GM21528 (cell line): ENCODE measurements at regions not wholly inside any gene's neighbourhood (a gene's known extent, or its start where the extent isn't known, plus 50 kb on each side); places are given as distances from the start of the nearest gene placed in this dataset.
"Not testable (repeated sequence)": the region's sequence is repeated elsewhere in the genome, so short reads cannot be mapped to it uniquely, and the experiment has no call there.

Source experiments
- ATAC-seq: cut with Tn5 transposase; IDR thresholded peaks from one replicate; pipeline ENCODE4 v1.9.1; 2021; ENCODE audit warnings: mild to moderate bottlenecking, moderate library complexity; ENCODE audit not compliant: unreplicated experiment, low FRiP score

DNA sequence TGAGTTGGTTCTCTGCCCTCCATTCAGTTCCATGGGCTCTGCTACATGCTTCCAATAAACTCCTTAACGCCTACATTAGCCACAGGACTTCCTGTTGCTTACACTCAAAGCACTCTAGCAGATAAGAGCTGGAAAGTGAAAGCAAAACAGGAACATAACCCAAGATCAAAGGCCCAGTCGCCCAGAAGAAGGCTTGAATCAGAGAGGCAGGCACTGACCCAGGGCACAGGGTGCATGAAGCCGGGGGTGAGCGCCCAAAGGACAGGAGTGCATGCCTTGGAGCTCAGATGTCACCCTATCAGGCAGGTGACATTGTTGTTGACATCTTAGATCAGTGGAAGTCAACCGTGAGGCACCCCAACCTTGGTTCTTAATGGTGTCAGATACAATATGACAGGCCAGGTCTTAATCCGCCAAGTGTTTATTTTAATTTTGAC is 235.1 kb downstream of the UACA start:
- no peak for ATAC-seq

DNA sequence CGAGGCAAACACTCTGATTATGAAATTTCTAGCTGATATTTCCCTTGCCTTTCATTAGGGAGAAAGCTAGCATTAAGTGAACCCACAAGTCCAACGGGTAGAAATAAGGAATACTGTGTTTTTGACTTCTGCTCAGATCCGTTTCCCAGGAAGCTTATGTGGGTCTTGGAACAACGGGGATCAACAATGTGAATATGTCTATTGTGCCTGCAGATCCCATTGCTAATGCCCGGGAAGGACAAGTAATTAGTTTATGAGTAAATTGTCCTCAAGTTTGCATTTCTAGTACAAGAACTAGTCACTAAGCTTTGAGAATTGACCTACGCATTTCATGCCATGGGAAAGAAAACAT is 236.4 kb downstream of the UACA start:
- ATAC-seq, result no peak

DNA sequence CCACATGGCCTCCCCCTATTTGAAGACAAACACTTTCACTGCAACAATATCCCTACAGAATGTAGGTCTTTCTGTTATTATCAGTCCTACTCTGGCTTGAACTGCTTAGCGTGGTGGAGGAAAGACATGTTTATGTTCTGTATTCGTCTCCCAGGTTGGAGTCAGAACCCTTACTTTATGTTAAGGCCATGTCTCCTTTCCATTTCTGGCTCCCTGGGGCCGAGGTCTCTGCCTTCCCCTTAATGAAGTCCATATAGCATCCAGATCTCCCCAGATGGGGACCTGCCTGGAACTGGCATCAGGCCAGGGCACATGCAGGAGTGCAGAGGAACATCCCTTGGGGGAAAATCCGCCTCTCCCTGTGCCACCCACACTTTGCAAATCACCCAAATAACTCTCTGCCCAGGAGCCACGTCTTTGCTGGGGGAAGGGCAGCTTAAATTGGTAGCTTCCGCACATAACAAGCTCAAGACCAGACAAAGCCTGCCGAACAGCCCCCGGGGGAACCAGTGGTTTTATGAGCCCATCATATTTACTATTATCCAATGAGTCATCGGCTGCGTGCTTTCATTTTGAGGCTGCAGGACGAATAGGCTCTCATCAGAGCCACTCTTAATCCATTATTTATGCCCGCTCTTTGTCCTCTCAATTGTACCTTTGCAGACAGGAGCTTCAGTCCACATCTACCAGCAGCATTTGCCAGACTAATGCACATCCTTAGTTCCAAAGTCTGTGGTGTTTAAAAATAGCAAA is 237.0 kb downstream of the UACA start:
- ATAC-seq, result no peak

DNA sequence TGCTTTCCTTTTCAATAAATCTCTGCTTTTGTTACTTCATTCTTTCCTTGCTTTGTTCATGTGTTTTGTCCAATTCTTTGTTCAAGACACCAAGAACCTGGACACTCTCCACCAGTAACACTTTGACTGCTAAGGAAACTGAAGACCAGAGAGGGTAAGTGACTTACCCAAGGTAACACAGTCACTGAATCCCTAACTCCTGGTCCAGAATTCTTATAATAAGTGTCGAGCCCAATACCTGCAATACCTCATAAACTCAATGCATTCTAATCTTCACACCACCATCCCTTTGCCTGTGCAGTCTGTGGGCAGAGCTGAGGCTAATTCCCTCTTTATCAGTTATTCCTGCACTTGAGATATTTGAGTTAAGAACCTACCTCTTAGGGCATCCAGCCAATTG is 237.8 kb downstream of the UACA start:
- ATAC-seq, result no peak

DNA sequence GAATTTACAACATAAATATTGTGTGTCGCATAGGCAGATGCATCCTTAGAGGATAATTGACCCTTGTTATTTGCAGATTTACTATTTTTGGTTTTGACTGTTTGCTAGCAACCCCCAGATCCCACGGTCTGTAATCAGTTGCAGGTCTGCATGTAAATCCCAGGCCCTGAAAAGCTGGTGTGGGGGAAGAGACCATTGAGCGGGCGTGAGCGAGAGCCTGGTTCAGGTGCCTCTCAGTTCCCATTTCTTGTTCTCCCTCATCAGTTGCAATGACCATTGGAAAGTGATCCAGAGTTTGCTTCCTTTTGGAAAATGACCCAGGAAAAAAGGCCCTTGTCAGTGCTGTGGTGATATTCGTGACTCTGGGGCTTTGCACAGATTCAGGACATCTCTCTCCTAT is 238.9 kb downstream of the UACA start:
- no peak for ATAC-seq

DNA sequence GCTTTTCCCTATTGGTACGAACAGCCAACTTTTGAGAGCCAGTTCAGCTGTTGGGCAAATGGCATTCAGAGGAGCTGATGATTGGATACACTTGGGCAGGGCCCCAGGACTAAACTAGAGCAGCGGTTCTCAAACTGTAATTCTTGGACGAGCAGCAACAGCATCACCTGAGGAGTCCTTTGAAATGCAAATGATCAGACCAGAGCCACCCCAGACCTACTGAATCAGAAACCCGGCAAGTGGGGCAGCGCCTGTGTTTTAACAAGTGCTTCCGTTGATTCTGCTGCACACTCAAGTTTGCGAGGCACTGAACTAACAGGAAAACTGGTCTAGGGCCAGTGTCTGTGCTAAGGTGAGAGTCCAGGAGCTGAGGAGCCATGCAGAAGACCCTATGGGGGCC is 239.7 kb downstream of the UACA start:
- ATAC-seq, result no peak

DNA sequence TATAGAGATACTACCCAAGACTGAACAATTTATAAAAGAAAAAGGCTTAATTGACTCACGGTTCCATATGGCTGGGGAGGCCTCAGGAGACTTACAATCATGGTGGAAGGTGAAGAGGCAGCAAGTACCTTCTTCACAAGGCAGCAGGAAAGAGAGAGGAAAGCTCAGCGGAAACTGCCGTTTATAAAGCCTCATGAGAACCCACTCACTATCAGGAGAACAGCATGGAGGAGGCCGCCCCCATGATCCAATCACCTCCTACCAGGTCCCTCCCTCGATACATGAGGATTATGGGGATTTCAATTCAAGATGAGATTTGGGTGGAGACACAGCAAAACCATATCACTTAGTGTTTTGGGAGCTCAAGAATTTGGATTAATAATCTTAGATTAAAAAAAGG is 240.2 kb downstream of the UACA start:
- ATAC-seq, result no peak

DNA sequence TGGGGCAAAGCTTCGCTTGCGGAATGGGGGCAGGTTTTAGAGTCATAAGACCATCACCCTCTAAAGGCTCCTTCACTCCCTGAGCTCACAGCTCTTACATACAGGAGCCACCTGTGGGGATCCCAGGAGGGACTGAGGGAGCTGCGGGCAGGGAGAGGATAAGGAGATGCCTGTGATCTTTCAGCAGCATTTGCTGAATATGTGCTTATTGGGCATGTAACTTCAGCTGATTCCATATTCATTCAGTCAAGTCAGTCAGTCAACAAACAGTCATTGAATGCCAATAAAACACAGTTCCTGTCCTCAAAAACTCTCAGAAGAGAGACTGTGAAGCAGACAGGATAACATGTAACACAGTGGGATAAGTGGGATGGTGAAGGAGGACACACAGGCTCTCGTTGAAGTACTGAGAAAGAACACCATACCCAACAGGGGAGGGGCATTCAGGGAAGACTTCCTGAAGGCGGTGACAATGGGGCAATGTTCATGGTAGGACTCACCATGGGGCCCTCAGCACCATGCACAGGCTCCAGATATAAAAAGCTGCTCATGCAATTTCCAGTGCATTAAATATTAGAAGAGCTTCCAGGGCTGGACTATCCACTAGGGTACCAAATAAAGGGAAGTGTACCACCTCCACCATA is 240.9 kb downstream of the UACA start:
- ATAC-seq, result no peak

DNA sequence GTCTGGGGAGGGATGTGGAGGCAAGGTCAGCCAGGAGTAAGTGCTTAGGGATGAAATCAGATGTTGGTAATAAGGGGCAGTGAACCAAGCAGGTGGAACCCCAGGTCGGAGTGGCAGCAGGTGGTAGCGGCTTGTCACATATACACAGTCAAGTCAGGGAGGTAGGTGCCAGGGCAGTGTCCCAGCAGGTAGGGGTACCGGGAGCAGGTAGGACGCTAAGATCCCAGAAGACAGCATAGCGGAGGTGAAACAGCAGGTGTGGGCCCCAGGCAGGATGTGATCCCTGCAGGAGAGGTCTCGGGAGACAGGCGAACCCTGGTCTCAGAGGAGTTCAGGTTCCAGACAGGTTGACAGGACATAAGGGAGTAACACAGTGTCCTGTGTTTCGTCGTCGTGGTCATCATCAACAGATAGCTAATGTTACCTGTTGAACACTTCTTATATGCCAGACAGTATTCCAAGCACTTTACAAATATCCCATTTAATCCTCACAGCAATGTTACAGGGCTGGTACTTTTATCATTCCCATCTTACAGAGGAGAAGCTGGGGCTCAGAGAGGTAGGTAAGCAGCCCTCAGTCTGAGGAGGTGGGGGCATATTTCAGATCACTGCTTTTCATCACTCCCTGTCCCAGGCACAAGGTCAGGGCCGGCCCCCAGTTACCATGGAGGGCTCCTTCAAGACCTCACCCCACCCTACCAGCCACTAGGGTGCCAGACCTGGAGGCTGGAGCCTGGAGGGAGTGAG is 241.6 kb downstream of the UACA start:
- ATAC-seq, result no peak

DNA sequence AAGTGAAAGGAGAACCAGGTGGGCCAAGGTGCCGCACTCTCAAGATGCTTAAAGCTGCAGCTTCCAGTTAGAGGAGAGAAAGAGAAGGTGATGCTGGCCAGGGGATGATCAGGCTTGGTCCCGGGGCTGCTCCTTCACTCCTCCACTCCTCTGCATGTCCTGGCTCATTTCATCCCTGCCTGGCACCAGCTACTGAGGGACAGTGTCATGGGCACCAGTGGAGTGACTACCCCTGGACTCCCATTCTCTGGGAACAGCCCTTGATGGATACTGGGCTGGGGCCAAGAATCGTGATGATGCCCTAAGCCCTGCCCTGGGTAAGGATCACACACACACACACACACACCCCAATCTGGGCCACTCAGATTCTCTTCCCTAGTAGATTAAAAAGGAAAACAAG is 243.7 kb downstream of the UACA start:
- ATAC-seq, result no peak

DNA sequence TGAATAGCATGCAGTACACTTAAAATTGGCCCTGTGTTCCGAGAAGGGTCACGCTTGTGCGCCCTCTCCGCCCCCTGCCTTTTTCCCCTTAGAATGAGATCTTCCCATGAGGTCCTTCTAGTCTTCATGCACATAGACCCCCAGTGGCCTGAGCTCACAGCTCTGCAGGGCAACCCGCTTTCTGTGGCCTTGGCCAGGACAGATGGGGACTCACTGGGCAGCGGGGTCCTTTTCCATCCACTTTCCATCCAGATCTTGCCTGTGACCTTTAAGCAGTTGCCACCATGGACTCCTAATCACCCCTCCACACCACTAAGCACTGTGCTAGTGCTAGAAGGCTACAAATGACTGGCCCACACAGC is 244.4 kb downstream of the UACA start:
- no peak for ATAC-seq

DNA sequence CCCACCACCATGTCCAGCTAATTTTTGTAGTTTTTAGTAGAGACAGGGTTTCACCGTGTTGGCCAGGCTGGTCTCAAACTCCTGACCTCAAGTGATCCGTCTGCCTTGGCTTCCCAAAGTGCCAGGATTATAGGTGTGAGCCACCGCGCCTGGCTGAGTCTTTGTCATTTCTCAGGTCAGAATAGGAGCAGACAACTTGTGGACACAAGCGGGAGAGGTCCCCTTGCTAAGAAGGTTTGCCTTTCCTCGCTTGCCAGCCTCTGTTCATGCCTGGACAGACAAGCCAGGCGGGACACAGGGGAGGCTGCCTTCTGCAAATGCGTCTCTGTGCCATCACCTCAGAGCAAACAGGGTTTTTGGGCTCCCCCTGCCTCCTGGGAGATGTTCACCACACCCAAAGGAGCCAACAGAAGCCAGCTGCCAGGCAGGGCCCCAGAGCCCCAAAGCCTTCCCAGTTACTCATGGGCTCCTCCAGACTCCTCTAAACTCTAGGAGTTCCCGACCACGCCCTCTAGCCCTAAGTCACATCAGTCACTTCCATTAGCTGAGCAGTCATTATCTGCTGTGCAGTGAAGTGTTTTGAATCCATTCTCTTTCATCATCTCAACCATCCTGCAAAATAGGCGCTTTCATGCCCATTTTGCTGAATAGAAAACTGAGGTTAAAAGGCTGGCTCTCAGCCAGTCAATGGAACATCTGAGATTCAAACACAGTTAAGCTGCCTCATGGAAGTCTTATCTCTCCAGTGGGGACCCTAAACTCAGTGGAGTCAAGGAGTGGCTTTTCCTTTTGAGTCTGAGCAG is 245.0 kb downstream of the UACA start:
- no peak for ATAC-seq

DNA sequence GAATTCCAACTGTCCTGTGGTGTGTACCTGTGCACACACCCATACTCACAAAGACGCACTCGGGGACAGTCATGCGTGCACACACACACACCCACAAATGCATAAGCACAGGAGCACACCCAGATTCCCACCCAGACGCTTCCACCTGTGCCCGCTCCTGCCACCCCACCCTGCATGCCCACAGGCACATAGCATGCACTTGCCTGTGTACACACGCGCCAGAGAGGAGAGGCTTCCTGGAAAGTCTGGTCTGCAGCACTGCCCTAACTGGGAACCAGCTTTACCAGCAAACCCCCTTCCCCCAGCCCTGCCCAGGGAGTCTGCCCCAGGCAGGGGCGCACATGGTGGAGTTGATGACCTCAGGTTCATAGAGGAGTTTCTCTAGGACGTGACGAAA is 246.2 kb downstream of the UACA start:
- ATAC-seq, result no peak

DNA sequence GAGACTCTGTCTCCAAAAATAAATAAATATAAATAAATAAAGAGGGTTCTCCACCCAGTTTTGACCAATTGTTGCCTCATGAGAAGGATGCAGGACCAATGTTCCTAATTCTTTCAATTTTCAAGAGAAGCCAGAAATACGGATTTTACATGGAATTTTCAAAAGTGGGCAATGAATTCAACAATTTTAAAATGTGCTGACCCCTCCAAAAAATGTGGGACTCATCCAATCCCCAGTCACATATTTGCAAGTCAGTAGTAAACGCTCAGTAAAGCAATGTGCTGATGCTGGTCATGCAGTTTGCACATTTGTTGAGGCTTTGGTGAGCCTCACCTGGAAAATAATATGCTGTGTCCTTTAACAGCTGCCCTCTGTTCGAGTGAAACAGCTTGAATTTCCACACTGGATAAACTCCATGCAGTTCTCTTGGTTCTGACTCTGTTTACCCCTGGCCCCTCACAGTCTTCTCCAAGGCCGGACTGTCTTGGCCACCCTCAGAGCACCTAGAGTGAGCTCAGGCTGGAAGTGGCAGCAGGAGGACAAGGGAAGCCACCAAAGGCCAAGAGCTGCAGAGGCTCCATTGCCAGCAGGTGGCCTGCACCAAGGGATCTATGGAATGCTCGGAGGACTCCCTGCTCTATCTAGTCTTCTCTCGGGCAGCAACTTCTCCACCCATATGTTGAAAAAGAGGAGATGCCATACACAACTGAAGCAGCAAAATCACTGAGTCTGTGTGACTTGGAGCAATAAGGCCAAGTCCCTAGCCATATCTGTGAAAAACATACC is 246.8 kb downstream of the UACA start:
- no peak for ATAC-seq

DNA sequence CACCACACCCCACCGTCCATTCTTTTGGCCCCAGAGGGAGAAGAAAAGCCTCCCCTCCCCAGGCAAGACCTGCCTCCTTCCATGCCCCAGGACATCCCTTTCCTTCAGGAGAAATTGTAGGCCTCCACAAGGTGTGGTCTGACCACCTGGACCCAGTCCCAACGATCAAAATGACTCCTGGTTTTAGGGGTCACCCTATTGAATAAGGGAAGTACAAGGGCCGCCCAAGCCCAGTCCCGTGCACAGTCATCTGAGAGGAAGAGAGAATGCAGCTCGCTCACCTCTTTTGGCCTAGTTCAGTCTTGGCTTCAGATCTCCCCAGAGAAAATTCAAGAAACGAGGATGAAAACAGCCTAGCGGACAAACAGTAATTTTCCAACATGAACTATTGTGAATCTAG is 249.1 kb downstream of the UACA start:
- ATAC-seq, result no peak

DNA sequence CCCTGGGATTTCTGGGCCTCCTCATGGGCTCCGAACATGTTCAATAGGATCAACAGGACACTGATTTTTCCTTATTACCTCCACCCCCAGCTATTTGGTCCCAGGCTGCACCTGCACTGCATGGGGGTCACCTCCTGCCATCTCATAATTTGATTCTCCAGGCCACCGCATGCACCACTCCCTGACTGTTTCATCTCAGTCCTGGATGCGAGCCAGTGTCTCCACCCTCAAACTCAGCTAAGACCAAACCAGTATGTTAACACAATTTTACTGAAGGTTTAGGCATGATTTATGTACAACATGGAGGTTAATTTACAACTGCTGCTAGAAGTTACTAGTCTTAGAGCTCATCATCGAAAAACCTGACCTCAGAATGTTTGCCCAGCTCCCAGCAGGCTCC is 249.5 kb downstream of the UACA start:
- no peak for ATAC-seq

DNA sequence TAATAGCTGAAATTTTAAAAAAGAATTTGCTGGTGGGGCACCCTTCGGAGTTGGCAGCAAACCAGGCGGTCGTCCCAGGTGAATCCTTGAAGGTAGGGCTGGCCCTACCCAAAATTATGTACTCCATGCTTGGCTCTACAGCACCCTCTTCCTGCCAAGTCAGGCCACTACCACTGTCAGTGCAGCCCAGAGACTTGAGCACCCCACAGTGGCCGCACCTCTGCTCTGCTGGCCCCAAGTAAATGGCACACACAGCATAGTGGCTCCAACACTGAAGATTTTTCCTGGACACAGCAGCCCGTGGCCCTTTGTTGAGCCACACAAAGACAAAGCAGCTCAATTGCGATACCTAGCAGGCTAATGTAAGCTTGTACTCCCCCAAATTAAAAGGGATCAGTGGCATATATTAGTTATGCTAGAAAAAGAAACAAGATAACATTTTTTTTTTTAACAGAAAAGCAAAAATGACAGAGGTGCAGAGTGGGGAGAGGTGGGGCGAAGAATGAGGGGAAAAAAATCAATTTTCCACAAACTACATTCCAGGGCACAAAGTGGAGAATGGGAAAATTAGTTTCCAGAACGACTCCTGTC is 250.5 kb downstream of the UACA start:
- no peak for ATAC-seq

DNA sequence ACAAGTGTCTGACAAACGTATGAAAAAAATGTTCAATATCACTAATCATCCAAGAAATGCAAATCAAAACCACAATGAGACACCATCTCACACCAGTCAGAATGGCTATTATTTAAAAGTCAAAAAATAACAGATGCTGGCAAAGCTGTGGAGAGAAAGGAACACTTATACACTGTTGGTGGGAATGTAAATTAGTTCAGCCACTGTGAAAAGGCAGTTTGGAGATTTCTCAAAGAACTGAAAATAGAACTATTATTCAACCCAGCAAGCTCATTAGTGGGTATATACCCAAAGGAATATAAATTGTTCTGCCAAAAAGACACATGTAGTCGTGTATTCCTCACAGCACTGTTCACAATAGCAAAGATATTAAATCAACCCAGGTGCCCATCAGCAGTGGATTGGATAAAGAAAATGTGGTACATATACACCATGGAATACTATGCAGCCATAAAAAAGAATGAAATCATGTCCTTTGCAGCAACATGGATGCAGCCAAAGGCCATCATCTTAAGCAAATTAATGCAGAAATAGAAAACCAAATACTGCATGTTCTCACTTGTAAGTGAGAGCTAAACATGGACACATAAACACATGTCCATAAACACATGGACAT is 251.3 kb downstream of the UACA start:
- ATAC-seq, result not testable (repeated sequence)

DNA sequence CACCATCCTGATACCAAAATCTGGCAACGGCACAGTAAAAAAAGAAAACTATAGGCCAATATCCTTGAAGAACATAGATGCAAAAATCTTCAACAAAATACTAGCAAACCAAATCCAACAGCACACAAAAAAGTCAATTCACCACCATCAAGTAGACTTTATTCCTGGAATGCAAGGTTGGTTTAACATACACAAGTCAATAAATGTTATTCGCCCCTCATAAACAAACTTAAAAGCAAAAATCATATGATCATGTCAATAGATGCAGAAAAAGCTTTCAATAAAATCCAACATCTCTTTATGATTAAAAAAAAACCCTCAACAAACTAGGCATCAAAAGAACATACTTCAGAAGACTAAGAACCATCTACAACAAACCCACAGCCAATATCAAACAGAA is 252.9 kb downstream of the UACA start:
- ATAC-seq, result no peak
